Neural cell (in vitro differentiated cells): ENCODE measurements at regions not wholly inside any gene's neighbourhood (a gene's known extent, or its start where the extent isn't known, plus 50 kb on each side); places are given as distances from the start of the nearest gene placed in this dataset.

ENCODE experiments used
- H2AFZ ChIP-seq: fragments of 200-600, 300-800 bp; sonication (generic), shearing (Covaris generic); 2 replicates; pipeline ENCODE4 v1.6.0; 2014; ENCODE audit warnings: low read depth, mild to moderate bottlenecking, antibody characterized with exemption, low read length, moderate library complexity
- H3F3A ChIP-seq: fragments of 200-600 bp; shearing (Covaris generic); 2 replicates; pipeline ENCODE4 v1.6.1; 2016; ENCODE audit warnings: mild to moderate bottlenecking, moderate library complexity, mixed read lengths, antibody characterized with exemption, low read length; ENCODE audit not compliant: insufficient read depth, poor library complexity, severe bottlenecking
- H3K27ac ChIP-seq: fragments of 200-600, 300-800 bp; sonication (generic), shearing (Covaris generic); 2 replicates; pipeline ENCODE4 v1.5.1; 2014; ENCODE audit warnings: mild to moderate bottlenecking, low read length, moderate library complexity
- H3K27me3 ChIP-seq: fragments of 300-800, 200-600 bp; sonication (generic), shearing (Covaris generic); 2 replicates; pipeline ENCODE4 v1.6.0; 2014; ENCODE audit warnings: mild to moderate bottlenecking, low read depth, low read length, moderate library complexity; ENCODE audit not compliant: insufficient read depth
- H3K36me3 ChIP-seq: fragments of 300-800, 200-600 bp; sonication (generic), shearing (Covaris generic); 2 replicates; pipeline ENCODE4 v1.5.1; 2014; ENCODE audit warnings: mild to moderate bottlenecking, antibody characterized with exemption, low read length, moderate library complexity; ENCODE audit not compliant: insufficient read depth
- H3K4me2 ChIP-seq: fragments of 300-800, 200-600 bp; sonication (generic), shearing (Covaris generic); 2 replicates; pipeline ENCODE4 v1.6.0; 2014; ENCODE audit warnings: mild to moderate bottlenecking, low read length
- H3K4me3 ChIP-seq: fragments of 300-800, 200-600 bp; sonication (generic), shearing (Covaris generic); 2 replicates; pipeline ENCODE4 v1.5.1; 2014; ENCODE audit warnings: mild to moderate bottlenecking, low read length, moderate library complexity
- H3K79me2 ChIP-seq: fragments of 200-600 bp; shearing (Covaris generic); replicated peaks from 2 replicates; pipeline ENCODE4 v1.6.0; 2014; ENCODE audit warnings: mild to moderate bottlenecking, low read length, moderate library complexity; ENCODE audit not compliant: insufficient read depth
- H3K9ac ChIP-seq: fragments of 300-800, 200-600 bp; sonication (generic), shearing (Covaris generic); 2 replicates; pipeline ENCODE4 v1.6.1; 2016; ENCODE audit warnings: mild to moderate bottlenecking, low read length, mixed read lengths
- H3K9me2 ChIP-seq: fragments of 200-600 bp; shearing (Covaris generic); 2 replicates; pipeline ENCODE4 v1.6.1; 2016; ENCODE audit warnings: mild to moderate bottlenecking, low read length, mixed read lengths; ENCODE audit not compliant: insufficient read depth
- H3K9me3 ChIP-seq: fragments of 200-600, 300-800 bp; sonication (generic), shearing (Covaris generic); 2 replicates; pipeline ENCODE4 v1.6.1; 2016; ENCODE audit warnings: mild to moderate bottlenecking, mixed run types, low read length, moderate library complexity, mixed read lengths
- H4K20me1 ChIP-seq: fragments of 200-600 bp; shearing (Covaris generic); 2 replicates; pipeline ENCODE4 v1.6.1; 2016; ENCODE audit warnings: mild to moderate bottlenecking, mixed run types; ENCODE audit not compliant: insufficient read depth
- CTCF ChIP-seq: fragments of 450-650 bp; IDR thresholded peaks from 2 replicates; pipeline ENCODE4 v1.5.1; 2014; ENCODE audit warnings: antibody characterized with exemption, mild to moderate bottlenecking, moderate library complexity; ENCODE audit not compliant: poor library complexity, severe bottlenecking
- EP300 ChIP-seq: fragments of 450-650 bp; conservative IDR thresholded peaks from 2 replicates; pipeline ENCODE4 v1.6.1; 2014; ENCODE audit warnings: antibody characterized with exemption, mild to moderate bottlenecking, moderate library complexity; ENCODE audit not compliant: poor library complexity, severe bottlenecking
- EZH2 ChIP-seq: fragments of 200-600, 300-800 bp; shearing (Covaris generic), sonication (generic); IDR thresholded peaks from 2 replicates; pipeline ENCODE4 v1.6.1; 2014; ENCODE audit warnings: antibody characterized with exemption, low read length, borderline replicate concordance, mild to moderate bottlenecking; ENCODE audit not compliant: insufficient read depth, poor library complexity, severe bottlenecking
- MXI1 ChIP-seq: fragments of 450-650 bp; conservative IDR thresholded peaks from 2 replicates; pipeline ENCODE4 v1.6.1; 2014; ENCODE audit warnings: antibody characterized with exemption, mild to moderate bottlenecking; ENCODE audit not compliant: poor library complexity, severe bottlenecking
- POLR2AphosphoS5 ChIP-seq: IDR thresholded peaks from 2 replicates; pipeline ENCODE4 v1.6.1; 2012
- RAD21 ChIP-seq: fragments of 450-650 bp; conservative IDR thresholded peaks from 2 replicates; pipeline ENCODE4 v1.6.1; 2014; ENCODE audit warnings: antibody characterized with exemption, mild to moderate bottlenecking, moderate library complexity
- SMC3 ChIP-seq: fragments of 450-650 bp; conservative IDR thresholded peaks from 2 replicates; pipeline ENCODE4 v1.6.1; 2014; ENCODE audit warnings: antibody characterized with exemption, mild to moderate bottlenecking, moderate library complexity; ENCODE audit not compliant: poor library complexity
- TAF1 ChIP-seq: IDR thresholded peaks from 2 replicates; pipeline ENCODE4 v1.6.1; 2012; ENCODE audit warnings: low read depth
- TF ChIP-seq, protein P1 (sequence below): IDR thresholded peaks from 2 replicates; pipeline ENCODE4 v1.6.1; 2012; ENCODE audit warnings: borderline replicate concordance

DNA sequence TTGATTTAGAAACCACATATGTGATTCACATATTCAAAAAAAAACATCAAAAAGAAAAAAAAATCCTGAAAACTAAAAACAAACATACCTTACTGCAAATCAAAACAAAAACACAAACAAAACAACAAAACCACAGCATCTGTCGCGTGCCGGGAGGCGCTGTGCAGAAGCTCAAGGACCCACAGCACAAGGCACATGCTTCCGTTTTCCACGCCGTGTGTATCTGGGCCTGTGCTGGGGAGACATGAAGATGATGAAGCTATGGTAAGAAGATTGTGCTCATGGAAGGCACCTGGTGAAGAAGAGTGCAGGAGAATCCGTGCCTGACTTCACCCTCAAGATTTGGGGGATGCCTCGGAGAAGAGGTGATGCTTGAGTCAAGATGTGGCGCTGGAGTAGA lies 788.9 kb upstream of the ARRDC4 start:
- Histone ChIP-seq H3K9ac (no peak overlapping the region), H3F3A (no peaks in the 10 kb centered on the region), H3K79me2 (no peaks in the 10 kb centered on the region), H3K36me3 (no peaks in the 10 kb centered on the region), H4K20me1 (no peaks in the 10 kb centered on the region), H3K27ac (no peak overlapping the region), H3K9me2 (no peaks in the 10 kb centered on the region), H3K4me3 (no peak overlapping the region), H3K27me3 (no peaks in the 10 kb centered on the region), H3K9me3 (no peaks in the 10 kb centered on the region), H2AFZ (no peak overlapping the region), H3K4me2 (no peak overlapping the region)
- TF ChIP-seq CTCF (no peak), MXI1 (no peak), POLR2AphosphoS5 (no peak), SMC3 (no peak), EP300 (no peak), TAF1 (no peak), EZH2 (no peak), RAD21 (no peak)
- TF ChIP-seq, protein P1, sequence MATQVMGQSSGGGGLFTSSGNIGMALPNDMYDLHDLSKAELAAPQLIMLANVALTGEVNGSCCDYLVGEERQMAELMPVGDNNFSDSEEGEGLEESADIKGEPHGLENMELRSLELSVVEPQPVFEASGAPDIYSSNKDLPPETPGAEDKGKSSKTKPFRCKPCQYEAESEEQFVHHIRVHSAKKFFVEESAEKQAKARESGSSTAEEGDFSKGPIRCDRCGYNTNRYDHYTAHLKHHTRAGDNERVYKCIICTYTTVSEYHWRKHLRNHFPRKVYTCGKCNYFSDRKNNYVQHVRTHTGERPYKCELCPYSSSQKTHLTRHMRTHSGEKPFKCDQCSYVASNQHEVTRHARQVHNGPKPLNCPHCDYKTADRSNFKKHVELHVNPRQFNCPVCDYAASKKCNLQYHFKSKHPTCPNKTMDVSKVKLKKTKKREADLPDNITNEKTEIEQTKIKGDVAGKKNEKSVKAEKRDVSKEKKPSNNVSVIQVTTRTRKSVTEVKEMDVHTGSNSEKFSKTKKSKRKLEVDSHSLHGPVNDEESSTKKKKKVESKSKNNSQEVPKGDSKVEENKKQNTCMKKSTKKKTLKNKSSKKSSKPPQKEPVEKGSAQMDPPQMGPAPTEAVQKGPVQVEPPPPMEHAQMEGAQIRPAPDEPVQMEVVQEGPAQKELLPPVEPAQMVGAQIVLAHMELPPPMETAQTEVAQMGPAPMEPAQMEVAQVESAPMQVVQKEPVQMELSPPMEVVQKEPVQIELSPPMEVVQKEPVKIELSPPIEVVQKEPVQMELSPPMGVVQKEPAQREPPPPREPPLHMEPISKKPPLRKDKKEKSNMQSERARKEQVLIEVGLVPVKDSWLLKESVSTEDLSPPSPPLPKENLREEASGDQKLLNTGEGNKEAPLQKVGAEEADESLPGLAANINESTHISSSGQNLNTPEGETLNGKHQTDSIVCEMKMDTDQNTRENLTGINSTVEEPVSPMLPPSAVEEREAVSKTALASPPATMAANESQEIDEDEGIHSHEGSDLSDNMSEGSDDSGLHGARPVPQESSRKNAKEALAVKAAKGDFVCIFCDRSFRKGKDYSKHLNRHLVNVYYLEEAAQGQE: no peak

DNA sequence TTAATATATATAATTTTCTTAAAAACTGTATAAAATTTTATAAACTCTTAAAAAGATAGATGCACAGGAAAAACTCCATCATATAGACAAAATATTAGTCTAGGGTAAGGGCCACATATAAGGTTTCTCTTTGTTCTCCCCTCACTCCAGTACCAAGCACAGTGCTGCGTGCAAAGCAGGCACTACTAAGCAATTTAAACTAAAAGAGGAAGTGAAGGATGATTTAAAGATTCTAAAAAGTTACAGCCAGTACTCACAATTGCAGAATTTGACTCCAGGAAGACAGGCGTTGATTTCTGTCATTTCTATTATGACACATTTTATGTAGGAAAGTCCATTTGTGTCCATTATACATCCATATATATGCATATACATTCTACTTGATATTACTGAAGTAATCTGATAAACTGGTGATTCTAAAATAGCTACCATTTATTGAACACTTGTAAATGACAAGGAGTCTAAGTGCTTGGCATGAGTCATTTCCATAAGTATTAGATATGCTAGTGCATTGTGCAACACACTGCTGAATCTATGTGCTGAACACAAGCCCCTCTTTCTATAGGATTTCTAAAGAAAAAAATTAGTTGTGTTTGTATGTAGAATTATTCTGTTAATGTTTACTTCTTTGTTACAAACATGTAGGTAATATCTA lies 785.5 kb upstream of the ARRDC4 start:
- H3K4me3 ChIP-seq: no peak overlapping the region
- no peak overlapping the region for H3K4me2 ChIP-seq
- no peaks in the 10 kb centered on the region for H4K20me1 ChIP-seq
- no peak for TF ChIP-seq POLR2AphosphoS5
- TF ChIP-seq SMC3: no peak
- no peak for TF ChIP-seq EP300
- no peak for TF ChIP-seq MXI1
- TF ChIP-seq TAF1: no peak
- TF ChIP-seq EZH2: no peak
- no peak for TF ChIP-seq RAD21
- H3K27ac ChIP-seq: no peak overlapping the region
- H3K36me3 ChIP-seq: no peaks in the 10 kb centered on the region
- no peaks in the 10 kb centered on the region for H3K9me2 ChIP-seq
- H3K9ac ChIP-seq: no peak overlapping the region
- H3F3A ChIP-seq: no peaks in the 10 kb centered on the region
- H3K79me2 ChIP-seq: no peaks in the 10 kb centered on the region
- no peaks in the 10 kb centered on the region for H3K9me3 ChIP-seq
- no peak overlapping the region for H2AFZ ChIP-seq
- H3K27me3 ChIP-seq: no peaks in the 10 kb centered on the region
